Cardiac muscle cell (in vitro differentiated cells and primary cell): ENCODE measurements at regions not wholly inside any gene's neighbourhood (a gene's known extent, or its start where the extent isn't known, plus 50 kb on each side); places are given as distances from the start of the nearest gene placed in this dataset.

Source experiments
- DNase-seq, 2 donors: peaks; one replicate each; pipeline versions ENCODE4 v3.0.0 to v3.0.0-alpha.2; 2010 to 2017; ENCODE audit warnings: low read depth in 1 of 2, low spot score in 1 of 2
- H3K27ac ChIP-seq: fragments of 200-600 bp; sonication (generic); 2 replicates; pipeline ENCODE4 v1.5.1; 2016
- H3K27me3 ChIP-seq: fragments of 200-600 bp; sonication (generic); 2 replicates; pipeline ENCODE4 v1.6.0; 2016; ENCODE audit warnings: control low read depth
- H3K36me3 ChIP-seq: fragments of 200-600 bp; sonication (generic); 2 replicates; pipeline ENCODE4 v1.5.1; 2016; ENCODE audit warnings: control low read depth
- H3K4me1 ChIP-seq: fragments of 200-600 bp; sonication (generic); 2 replicates; pipeline ENCODE4 v1.8.1; 2017; ENCODE audit warnings: low read depth, mild to moderate bottlenecking, mixed run types
- H3K4me3 ChIP-seq: fragments of 200-600 bp; sonication (generic); 2 replicates; pipeline ENCODE4 v1.5.1; 2016; ENCODE audit warnings: mild to moderate bottlenecking
- H3K9me3 ChIP-seq: fragments of 200-600 bp; sonication (generic); 2 replicates; pipeline ENCODE4 v1.5.1; 2017; ENCODE audit warnings: low read depth, mild to moderate bottlenecking, control low read depth
- CTCF ChIP-seq: IDR thresholded peaks from 2 replicates; pipeline ENCODE4 v1.5.1; 2012; ENCODE audit warnings: low read depth, mild to moderate bottlenecking, low read length

GRCh38 chr12:96099421-96099820, 64.0 kb upstream of the LTA4H start:
- Histone ChIP-seq H3K36me3 (no peaks in the 10 kb centered on the region), H3K27ac (no peak overlapping the region)
- no peak for TF ChIP-seq CTCF

GRCh38 chr12:96099986-96100385, 64.6 kb upstream of the LTA4H start:
- H3K27me3 ChIP-seq, result no peaks in the 10 kb centered on the region
- DNase-seq, result no peak
- H3K4me1 ChIP-seq, result no peaks in the 10 kb centered on the region
- H3K36me3 ChIP-seq, result no peaks in the 10 kb centered on the region
- no peak overlapping the region for H3K4me3 ChIP-seq
- H3K9me3 ChIP-seq, result no peaks in the 10 kb centered on the region
- no peak overlapping the region for H3K27ac ChIP-seq
- no peak for TF ChIP-seq CTCF

More at GRCh38 chr12:96099421-96099820, 64.0 kb upstream of the LTA4H start:
- Histone ChIP-seq H3K9me3 (no peaks in the 10 kb centered on the region), H3K4me1 (no peaks in the 10 kb centered on the region), H3K4me3 (no peak overlapping the region), H3K27me3 (no peaks in the 10 kb centered on the region)
- DNase-seq, result no peak

GRCh38 chr12:96101806-96102205, 66.4 kb upstream of the LTA4H start:
- H3K4me3 ChIP-seq, result no peak overlapping the region
- H3K4me1 ChIP-seq, result no peaks in the 10 kb centered on the region
- no peaks in the 10 kb centered on the region for H3K9me3 ChIP-seq
- TF ChIP-seq CTCF, result no peak
- H3K27ac ChIP-seq, result no peak overlapping the region
- no peak for DNase-seq
- H3K36me3 ChIP-seq, result no peaks in the 10 kb centered on the region
- no peaks in the 10 kb centered on the region for H3K27me3 ChIP-seq

GRCh38 chr12:96103067-96103644, 67.8 kb upstream of the LTA4H start:
- Histone ChIP-seq H3K27ac (no peak overlapping the region), H3K36me3 (no peaks in the 10 kb centered on the region), H3K27me3 (no peaks in the 10 kb centered on the region), H3K4me3 (no peak overlapping the region), H3K4me1 (no peaks in the 10 kb centered on the region), H3K9me3 (no peaks in the 10 kb centered on the region)
- no peak for TF ChIP-seq CTCF
- peak in 1 of 2 donors; percentile 47 for DNase-seq

GRCh38 chr12:96104566-96104965, 69.2 kb upstream of the LTA4H start:
- H3K27me3 ChIP-seq, result no peaks in the 10 kb centered on the region
- no peak overlapping the region for H3K27ac ChIP-seq

More at GRCh38 chr12:96104566-96104965, 69.2 kb upstream of the LTA4H start:
- DNase-seq, result no peak
- no peak for TF ChIP-seq CTCF
- H3K4me1 ChIP-seq, result no peaks in the 10 kb centered on the region
- no peaks in the 10 kb centered on the region for H3K9me3 ChIP-seq
- no peaks in the 10 kb centered on the region for H3K36me3 ChIP-seq
- H3K4me3 ChIP-seq, result no peak overlapping the region
